Pancreas (tissue), 10 donors: ENCODE measurements at regions not wholly inside any gene's neighbourhood (a gene's known extent, or its start where the extent isn't known, plus 50 kb on each side); places are given as distances from the start of the nearest gene placed in this dataset.
"Not testable (repeated sequence)": the region's sequence is repeated elsewhere in the genome, so short reads cannot be mapped to it uniquely, and the experiment has no call there.

ENCODE experiments used
- ATAC-seq, 4 donors: fragments of 200-7000 bp; cut with Tn5 transposase; one replicate each; pipeline versions ENCODE4 v1.8.0 to v1.9.1; 2020; ENCODE audit warnings: mild to moderate bottlenecking in 4 of 4, moderate library complexity in 4 of 4
- DNase-seq, 6 donors: peaks; one replicate each; pipeline ENCODE4 v3.0.0-alpha.2; 2020
- FAIRE-seq: peaks from 2 replicates; lab custom pipeline; 2012; peaks lifted over from hg19 to GRCh38; lab: Jason Lieb, UNC
- H3K27ac ChIP-seq, 4 donors: fragments of 200-600 bp; sonication (generic); 1 replicate in 3 of 4; 2 replicates in 1 of 4; pipeline versions ENCODE4 v1.5.0 to v1.8.0; 2020
- H3K27me3 ChIP-seq, 4 donors: fragments of 200-600 bp; one replicate each; pipeline ENCODE4 v1.8.0; 2021
- H3K36me3 ChIP-seq, 3 donors: fragments of 200-600 bp; sonication (generic) in 1 of 3; one replicate each; pipeline versions ENCODE4 v1.5.0 to v1.8.0; 2020 to 2021
- H3K4me1 ChIP-seq, 3 donors: fragments of 200-600 bp; one replicate each; pipeline ENCODE4 v1.8.0; 2021
- H3K4me3 ChIP-seq, 4 donors: fragments of 200-600 bp; sonication (generic) in 2 of 4; one replicate each; pipeline versions ENCODE4 v1.5.0 to v1.8.0; 2020 to 2021
- H3K9me3 ChIP-seq, 4 donors: fragments of 200-600 bp; one replicate each; pipeline ENCODE4 v1.8.0; 2021
- WGBS, 2 donors: extraction: QIAGEN DNeasy Blood & Tissue Kit; methylation state at CpG; one replicate each; pipeline ENCODE4 v1.1.7; 2013; 5-methylcytosine and 5-hydroxymethylcytosine counted together
- intact Hi-C, 3 donors: fragments of 100-400 bp; cut with DNase I; formaldehyde crosslinking; loops; one replicate each; pipeline versions ENCODE4 v1.11.1 to v1.14.2; 2022
- TF ChIP-seq, protein P1 (sequence below), 4 donors: fragments of 200-600 bp; sonication (generic) in 3 of 4; IDR thresholded peaks; one replicate each; pipeline versions ENCODE4 v1.5.0 to v1.8.0; 2021; ENCODE audit warnings: antibody characterized with exemption in 4 of 4
- donor health status: healthy with polysubstance abuse.
- donor health status: DM: no; HTN: no; CAD: no; lungs with moderate emphysema.
- donor health status: DM: no; HTN: no; CAD: no.
- donor health status: control.
- donor health status: control.
- donor health status: Bipolar disorder and iron deficiency.
- donor health status: DM: yes; HTN: yes; CAD: no.
- donor health status: DM: no; HTN: no; CAD: no.
- donor health status: DM: no; HTN: no; CAD: no.
- donor health status: DM: yes; HTN: yes; CAD: no.

DNA sequence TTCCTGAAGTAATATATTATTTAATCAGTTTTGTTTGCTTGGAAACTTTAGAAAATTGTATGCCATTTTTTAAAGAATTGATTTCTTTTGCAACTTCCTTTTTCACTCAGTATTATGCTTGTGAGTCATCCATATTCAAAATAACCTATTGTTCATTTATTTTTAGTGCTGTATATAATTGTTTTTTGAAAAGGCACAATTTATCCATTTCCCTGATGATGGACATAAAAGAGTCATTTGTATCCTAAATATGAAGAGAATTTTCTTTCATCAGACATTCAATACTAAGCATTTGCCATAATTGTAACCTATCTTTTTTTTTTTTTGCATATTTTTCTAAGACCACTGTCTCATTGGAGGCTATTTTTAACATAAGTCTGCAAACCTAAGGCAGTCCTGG lies 134.1 kb upstream of the SERPINE2 start:
- H3K36me3 ChIP-seq: no peaks in the 10 kb centered on the region
- FAIRE-seq: no peak
- H3K4me1 ChIP-seq: no peaks in the 10 kb centered on the region
- TF ChIP-seq, protein P1, sequence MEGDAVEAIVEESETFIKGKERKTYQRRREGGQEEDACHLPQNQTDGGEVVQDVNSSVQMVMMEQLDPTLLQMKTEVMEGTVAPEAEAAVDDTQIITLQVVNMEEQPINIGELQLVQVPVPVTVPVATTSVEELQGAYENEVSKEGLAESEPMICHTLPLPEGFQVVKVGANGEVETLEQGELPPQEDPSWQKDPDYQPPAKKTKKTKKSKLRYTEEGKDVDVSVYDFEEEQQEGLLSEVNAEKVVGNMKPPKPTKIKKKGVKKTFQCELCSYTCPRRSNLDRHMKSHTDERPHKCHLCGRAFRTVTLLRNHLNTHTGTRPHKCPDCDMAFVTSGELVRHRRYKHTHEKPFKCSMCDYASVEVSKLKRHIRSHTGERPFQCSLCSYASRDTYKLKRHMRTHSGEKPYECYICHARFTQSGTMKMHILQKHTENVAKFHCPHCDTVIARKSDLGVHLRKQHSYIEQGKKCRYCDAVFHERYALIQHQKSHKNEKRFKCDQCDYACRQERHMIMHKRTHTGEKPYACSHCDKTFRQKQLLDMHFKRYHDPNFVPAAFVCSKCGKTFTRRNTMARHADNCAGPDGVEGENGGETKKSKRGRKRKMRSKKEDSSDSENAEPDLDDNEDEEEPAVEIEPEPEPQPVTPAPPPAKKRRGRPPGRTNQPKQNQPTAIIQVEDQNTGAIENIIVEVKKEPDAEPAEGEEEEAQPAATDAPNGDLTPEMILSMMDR (IDR thresholded peaks at IDR 0.05): no peak
- H3K9me3 ChIP-seq: no peaks in the 10 kb centered on the region
- no peak overlapping the region for H3K4me3 ChIP-seq
- H3K27me3 ChIP-seq: no peaks in the 10 kb centered on the region
- no peak overlapping the region for H3K27ac ChIP-seq
- no peak for DNase-seq
- no peak for ATAC-seq
- intact Hi-C loops: no loop called here

DNA sequence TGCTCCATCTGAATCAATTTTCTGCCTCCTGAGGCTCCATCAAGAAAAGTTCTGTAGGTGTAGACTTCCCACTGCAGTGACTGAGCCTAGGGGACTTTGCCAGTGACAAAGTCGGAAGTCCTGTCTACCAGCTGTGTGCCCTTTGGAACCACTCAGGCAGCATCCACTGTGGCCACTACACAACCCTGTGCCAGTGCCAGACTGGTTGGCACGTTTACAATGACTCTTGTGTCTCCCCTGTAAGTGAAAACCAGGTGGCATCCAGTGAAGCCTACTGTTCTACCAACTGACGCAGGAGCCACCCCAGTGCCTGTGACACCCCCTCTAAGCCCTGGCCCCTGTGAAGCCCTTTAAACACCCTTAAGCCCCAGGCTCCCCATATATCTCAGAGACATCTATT lies 132.1 kb upstream of the SERPINE2 start:
- Histone ChIP-seq H3K36me3 (no peaks in the 10 kb centered on the region), H3K27me3 (no peaks in the 10 kb centered on the region), H3K9me3 (no peaks in the 10 kb centered on the region), H3K4me1 (no peaks in the 10 kb centered on the region), H3K27ac (no peak overlapping the region), H3K4me3 (no peak overlapping the region)
- 50 to 56% methylated on average over 3 of the region's 3 CpGs for WGBS, 2 donors
- DNase-seq (no peak), ATAC-seq (no peak), FAIRE-seq (no peak)
- intact Hi-C loops: no loop called here
- TF ChIP-seq, protein P1 (IDR thresholded peaks at IDR 0.05): no peak

DNA sequence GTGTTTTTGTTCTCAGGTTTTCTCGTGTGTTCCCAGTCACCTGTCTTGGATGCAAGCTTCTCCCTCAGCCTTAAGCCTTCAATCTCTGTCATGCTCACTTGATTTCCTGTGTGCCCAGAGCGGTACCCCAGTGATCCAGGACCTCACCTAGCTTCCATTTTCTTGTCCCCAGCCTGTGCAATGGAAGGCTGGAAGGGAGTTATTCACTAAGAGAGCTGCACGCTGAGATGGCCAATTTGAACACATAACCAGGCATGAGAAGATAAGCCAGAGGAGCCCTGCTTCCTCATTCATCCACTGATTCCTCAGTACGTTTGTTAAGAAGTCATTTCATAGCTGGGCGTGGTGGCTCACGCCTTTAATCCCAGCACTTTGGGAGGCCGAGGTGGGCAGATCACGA lies 130.8 kb upstream of the SERPINE2 start:
- Histone ChIP-seq H3K27me3 (no peaks in the 10 kb centered on the region), H3K36me3 (no peaks in the 10 kb centered on the region), H3K27ac (no peak overlapping the region), H3K4me3 (no peak overlapping the region), H3K9me3 (no peaks in the 10 kb centered on the region), H3K4me1 (no peaks in the 10 kb centered on the region)
- intact Hi-C loops: no loop called here
- no peak for ATAC-seq
- no peak for FAIRE-seq
- WGBS, 2 donors: 63 to 69% methylated on average over 8 of the region's 8 CpGs
- DNase-seq: no peak
- TF ChIP-seq, protein P1 (IDR thresholded peaks at IDR 0.05): no peak

DNA sequence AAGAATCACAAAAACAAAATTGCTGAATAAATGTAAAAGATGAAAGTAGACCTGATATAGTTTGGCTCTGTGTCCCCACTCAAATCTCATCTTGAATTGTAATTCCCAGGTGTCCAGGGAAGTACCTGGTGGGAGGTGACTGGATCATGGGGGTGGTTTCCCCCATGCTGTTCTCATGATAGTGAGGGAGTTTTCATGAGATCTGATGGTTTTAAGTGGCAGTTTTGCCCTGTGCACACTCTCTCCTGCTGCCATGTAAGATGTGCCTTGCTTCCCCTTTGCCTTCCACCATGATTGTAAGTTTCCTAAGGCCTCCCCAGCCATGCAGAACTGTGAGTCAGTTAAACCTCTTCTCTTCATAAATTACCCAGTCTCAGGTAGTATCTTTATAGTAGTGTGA lies 128.7 kb upstream of the SERPINE2 start:
- FAIRE-seq, H3K9me3 ChIP-seq, H3K36me3 ChIP-seq, ATAC-seq, H3K27ac ChIP-seq, intact Hi-C loops, H3K4me3 ChIP-seq, DNase-seq, H3K4me1 ChIP-seq, H3K27me3 ChIP-seq: not testable (repeated sequence)

DNA sequence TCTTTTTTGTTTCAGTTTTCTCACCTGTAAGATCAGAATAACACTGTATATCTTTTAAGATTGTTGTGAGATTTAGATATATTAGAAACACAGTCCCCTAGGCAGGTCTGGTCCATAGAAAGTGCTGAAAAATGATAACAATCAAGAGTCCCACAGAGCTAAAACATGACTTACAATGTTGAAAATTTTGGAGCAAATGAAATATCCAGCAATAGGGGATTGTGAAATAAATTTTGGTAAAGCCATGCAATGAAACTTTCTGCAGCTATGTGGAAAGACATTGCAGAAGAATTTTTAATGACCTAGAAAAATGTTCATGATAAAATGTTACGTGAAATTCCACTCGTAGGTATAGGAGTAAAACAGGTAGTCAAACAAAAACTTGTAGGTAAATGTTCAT lies 127.6 kb upstream of the SERPINE2 start:
- intact Hi-C loops: no loop called here
- H3K36me3 ChIP-seq: no peaks in the 10 kb centered on the region
- 67 to 73% methylated on average over 2 of the region's 2 CpGs for WGBS, 2 donors

More for the DNA sequence above, 127.6 kb upstream of the SERPINE2 start:
- no peak for FAIRE-seq
- H3K27ac ChIP-seq: no peak overlapping the region
- no peaks in the 10 kb centered on the region for H3K27me3 ChIP-seq
- ATAC-seq: no peak
- no peaks in the 10 kb centered on the region for H3K9me3 ChIP-seq
- no peaks in the 10 kb centered on the region for H3K4me1 ChIP-seq
- DNase-seq: no peak
- TF ChIP-seq, protein P1 (IDR thresholded peaks at IDR 0.05): no peak
- H3K4me3 ChIP-seq: no peak overlapping the region
